Omental fat pad (tissue), 3 donors: ENCODE measurements at regions not wholly inside any gene's neighbourhood (a gene's known extent, or its start where the extent isn't known, plus 50 kb on each side); places are given as distances from the start of the nearest gene placed in this dataset.

ENCODE experiments used
- ATAC-seq: fragments of 150-250 bp; one replicate; pipeline ENCODE4 v1.9.1; 2016; ENCODE audit warnings: mild to moderate bottlenecking, moderate library complexity; ENCODE audit not compliant: low FRiP score
- DNase-seq: peaks from one replicate; pipeline ENCODE4 v3.0.0-alpha.2; 2019; ENCODE audit warnings: low spot score
- TF ChIP-seq, protein P1 (sequence below), 3 donors: fragments of 450-650 bp; IDR thresholded peaks; one replicate each; pipeline ENCODE4 v1.5.1; 2016 to 2017; ENCODE audit warnings: antibody characterized with exemption in 3 of 3, mild to moderate bottlenecking in 3 of 3, moderate library complexity in 2 of 3

DNA sequence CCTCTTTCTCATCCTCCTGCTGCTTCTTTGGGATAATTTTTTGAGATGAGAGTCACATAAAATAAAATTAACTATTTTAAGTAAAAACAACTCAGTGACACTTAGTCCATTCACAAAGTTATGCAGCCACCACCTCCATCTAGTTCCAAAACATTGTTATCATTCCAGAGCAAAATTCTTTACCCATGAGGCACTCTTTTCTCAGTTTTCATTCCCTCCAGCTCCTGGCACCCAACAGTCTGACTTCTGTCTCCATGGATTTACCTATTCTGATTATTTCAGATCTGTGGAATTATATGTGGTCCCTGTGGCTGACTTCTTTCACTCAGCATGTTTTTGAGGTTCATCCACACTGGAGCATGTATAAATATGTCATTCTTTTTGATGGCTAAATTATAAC is 239.9 kb upstream of the DYNLRB2 start:
- TF ChIP-seq, protein P1, sequence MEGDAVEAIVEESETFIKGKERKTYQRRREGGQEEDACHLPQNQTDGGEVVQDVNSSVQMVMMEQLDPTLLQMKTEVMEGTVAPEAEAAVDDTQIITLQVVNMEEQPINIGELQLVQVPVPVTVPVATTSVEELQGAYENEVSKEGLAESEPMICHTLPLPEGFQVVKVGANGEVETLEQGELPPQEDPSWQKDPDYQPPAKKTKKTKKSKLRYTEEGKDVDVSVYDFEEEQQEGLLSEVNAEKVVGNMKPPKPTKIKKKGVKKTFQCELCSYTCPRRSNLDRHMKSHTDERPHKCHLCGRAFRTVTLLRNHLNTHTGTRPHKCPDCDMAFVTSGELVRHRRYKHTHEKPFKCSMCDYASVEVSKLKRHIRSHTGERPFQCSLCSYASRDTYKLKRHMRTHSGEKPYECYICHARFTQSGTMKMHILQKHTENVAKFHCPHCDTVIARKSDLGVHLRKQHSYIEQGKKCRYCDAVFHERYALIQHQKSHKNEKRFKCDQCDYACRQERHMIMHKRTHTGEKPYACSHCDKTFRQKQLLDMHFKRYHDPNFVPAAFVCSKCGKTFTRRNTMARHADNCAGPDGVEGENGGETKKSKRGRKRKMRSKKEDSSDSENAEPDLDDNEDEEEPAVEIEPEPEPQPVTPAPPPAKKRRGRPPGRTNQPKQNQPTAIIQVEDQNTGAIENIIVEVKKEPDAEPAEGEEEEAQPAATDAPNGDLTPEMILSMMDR (IDR thresholded peaks at IDR 0.05): no peak
- no peak for ATAC-seq
- DNase-seq: no peak

DNA sequence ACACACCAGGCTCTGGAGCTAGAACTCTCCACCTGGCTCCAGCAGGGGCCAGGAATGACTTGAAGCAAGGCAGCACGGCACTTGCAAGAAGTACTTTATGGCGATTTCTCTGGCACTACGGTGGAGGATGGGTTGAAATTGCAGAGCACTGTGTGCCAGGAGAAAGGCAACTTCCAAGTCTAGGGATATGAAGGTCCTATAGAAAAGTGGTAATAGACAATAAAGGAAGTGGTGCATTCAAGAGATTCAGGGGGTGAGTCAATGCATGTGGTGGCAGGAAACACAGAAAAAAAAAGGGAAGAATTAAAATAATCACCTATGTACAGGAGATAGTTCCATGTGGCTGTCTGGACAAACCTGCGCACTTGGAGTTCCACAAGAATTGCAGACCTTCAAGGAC is 240.3 kb upstream of the DYNLRB2 start:
- TF ChIP-seq, protein P1 (IDR thresholded peaks at IDR 0.05): no peak
- ATAC-seq (no peak), DNase-seq (no peak)

DNA sequence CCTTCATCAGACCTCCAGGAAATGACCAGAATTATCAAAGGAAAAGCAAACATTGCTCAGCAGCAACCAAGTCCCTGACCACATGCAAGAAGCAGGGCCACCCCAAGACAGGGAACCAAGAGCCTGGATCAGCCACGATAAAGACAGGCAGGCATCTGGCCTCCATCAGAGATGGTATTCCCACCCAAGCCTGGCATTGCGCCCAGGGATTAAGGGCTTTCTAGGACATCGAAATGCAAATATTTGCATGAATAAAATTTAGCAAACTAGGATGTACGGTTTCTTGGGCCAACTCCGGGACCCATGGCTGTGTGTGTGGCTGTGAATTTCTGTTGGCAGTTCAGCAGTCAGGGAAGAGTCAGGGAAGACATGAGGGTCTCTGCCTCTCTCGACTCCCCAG is 241.4 kb upstream of the DYNLRB2 start:
- DNase-seq (no peak), ATAC-seq (no peak)
- TF ChIP-seq, protein P1 (IDR thresholded peaks at IDR 0.05): no peak

DNA sequence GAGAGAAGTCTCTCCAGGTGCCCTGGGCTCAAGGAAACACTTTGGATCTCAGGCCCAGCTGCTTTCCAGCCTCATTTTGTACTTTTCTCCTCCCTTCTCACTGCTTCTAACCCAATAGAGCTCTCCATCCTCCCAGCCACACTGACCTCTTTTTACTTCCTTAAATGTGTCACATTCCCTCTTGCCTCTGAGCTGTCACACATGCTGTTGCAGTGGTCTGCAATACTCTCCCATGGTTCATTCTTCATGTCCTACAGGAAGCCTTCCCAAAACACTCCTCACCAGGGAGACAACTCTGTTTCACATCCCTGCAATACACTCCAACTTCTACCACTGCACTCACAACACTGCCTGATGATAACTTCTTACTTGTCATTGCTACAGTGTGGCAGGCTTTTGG is 242.1 kb upstream of the DYNLRB2 start:
- no peak for ATAC-seq
- TF ChIP-seq, protein P1 (IDR thresholded peaks at IDR 0.05): no peak
- DNase-seq: no peak

DNA sequence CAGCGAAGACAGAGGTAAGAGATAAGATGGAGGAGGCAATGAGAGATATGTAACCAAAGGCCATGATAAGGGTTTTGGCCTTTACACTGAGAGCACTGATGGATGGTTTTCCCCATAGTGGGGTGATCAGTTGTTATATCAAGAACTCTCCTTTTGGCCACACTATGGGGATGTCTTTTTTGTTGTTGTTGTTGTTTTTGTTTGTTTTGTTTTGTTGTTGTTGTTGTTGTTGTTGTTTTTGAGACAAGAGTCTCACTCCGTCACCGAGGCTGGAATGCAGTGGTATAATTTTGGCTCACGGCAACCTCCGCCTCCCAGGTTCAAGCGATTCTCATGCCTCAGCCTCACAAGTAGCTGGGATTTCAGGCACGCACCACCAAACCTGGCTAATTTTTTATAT is 244.8 kb upstream of the DYNLRB2 start:
- DNase-seq: no peak
- no peak for ATAC-seq
- TF ChIP-seq, protein P1 (IDR thresholded peaks at IDR 0.05): no peak

DNA sequence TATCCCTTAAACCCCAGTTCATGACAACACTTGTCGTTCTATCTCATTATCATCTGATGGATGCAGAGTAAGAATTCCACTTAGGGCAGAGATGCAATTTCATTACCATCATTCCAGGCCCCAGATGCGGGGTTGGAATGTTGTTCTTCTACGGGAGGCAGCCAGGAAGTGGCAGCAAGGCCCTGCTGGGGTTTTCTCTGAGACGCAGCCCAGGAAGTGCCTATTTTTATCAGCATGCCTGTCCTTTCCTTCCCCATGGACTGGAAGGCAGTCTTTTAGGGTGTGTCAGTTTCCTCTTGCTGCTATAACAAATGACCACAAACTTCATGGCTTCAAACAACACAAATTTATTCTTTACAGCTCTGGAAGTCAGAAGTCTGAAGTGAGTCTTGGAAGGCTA is 246.6 kb upstream of the DYNLRB2 start:
- ATAC-seq: no peak
- TF ChIP-seq, protein P1 (IDR thresholded peaks at IDR 0.05): no peak
- no peak for DNase-seq

DNA sequence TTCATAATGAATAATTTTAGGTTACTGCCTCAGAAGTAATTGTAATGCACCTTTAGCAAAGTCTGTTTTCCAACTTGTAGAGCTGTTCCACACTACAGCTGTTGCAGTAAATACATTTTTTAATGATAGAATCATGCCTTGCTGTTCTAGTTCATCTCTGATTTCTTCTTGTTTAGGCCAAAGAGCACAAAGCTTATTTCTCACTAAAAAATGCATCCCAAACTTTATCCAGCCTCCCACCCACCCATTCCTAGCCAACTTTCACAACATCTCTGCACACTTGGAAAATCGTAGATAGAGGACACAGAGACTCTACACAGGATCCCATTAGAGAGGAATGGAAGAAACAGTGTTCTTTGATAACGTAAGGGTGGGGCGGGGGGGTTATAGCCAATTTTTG is 252.2 kb upstream of the DYNLRB2 start:
- DNase-seq (no peak), ATAC-seq (no peak)
- TF ChIP-seq, protein P1 (IDR thresholded peaks at IDR 0.05): no peak
